ENCODE measurements at regions not wholly inside any gene's neighbourhood (a gene's known extent, or its start where the extent isn't known, plus 50 kb on each side); places are given as distances from the start of the nearest gene placed in this dataset.
A peak's percentile ranks its signal among the peaks of the same experiment; 100 is the strongest.

DNA sequence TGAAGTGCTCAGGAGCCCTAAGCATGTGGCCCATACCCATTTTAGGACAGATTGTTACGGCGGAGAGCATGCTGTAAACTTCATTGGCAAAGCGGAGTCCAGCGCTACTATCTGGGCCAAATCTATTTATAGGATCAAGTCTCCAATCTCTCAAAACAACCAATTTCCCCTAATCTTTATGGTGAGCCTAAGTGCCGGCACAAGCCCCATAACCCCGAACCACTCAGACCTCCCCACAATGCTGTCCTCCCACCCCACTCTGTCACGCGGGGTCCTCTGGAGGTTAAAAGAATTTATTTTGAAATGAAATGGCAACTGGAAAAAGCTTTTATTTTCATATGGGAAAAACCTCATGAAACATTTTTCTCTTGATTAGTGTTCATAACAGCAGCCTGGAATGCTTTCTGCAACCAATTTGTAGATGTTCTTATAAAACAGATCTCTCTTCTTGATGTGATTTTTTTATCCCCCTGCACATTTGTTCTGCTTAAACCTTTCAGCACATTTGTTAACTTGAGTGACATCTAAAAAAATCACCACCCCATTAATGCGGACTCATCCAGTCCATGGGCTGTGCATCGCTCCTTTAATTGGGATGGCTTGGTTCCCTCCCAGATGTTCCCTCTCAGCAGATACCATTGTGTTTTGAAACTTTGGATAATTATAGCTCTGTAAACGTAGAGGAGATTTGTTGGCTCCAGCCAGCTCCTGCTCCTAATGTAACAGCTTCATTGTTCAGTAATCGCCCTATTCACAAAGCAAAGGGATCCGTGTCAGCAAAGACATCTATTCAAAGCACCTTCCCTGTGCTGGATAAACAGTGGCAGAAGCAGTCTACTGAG, 323.6 kb downstream of the CD83 start:
- TF ChIP-seq GABPB1 (CRISPR knock-in tag; IDR thresholded peaks at IDR 0.05) (no peak), IRF2 (CRISPR knock-in tag; IDR thresholded peaks at IDR 0.05; ENCODE audit: borderline replicate concordance, low read depth) (no peak), ZNF317 (CRISPR knock-in tag; IDR thresholded peaks at IDR 0.05; ENCODE audit: borderline replicate concordance, low read depth) (no peak), TEAD1 (CRISPR knock-in tag; IDR thresholded peaks at IDR 0.05) (no peak), ATF1 (CRISPR knock-in tag; IDR thresholded peaks at IDR 0.05) (no peak), NFATC4 (CRISPR knock-in tag; IDR thresholded peaks at IDR 0.05) (no peak), ZNF121 (CRISPR knock-in tag; IDR thresholded peaks at IDR 0.05) (no peak), NR2C2 (CRISPR knock-in tag; IDR thresholded peaks at IDR 0.05) (no peak), HMGA2 (CRISPR knock-in tag; IDR thresholded peaks at IDR 0.05) (no peak), SMAD3 (CRISPR knock-in tag; IDR thresholded peaks at IDR 0.05; ENCODE audit: borderline replicate concordance) (no peak)
- TF ChIP-seq, protein P1, sequence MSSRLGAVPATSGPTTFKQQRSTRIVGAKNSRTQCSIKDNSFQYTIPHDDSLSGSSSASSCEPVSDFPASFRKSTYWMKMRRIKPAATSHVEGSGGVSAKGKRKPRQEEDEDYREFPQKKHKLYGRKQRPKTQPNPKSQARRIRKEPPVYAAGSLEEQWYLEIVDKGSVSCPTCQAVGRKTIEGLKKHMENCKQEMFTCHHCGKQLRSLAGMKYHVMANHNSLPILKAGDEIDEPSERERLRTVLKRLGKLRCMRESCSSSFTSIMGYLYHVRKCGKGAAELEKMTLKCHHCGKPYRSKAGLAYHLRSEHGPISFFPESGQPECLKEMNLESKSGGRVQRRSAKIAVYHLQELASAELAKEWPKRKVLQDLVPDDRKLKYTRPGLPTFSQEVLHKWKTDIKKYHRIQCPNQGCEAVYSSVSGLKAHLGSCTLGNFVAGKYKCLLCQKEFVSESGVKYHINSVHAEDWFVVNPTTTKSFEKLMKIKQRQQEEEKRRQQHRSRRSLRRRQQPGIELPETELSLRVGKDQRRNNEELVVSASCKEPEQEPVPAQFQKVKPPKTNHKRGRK (CRISPR knock-in tag; IDR thresholded peaks at IDR 0.05; ENCODE audit: borderline replicate concordance) = no peak
- TF ChIP-seq, protein P2, sequence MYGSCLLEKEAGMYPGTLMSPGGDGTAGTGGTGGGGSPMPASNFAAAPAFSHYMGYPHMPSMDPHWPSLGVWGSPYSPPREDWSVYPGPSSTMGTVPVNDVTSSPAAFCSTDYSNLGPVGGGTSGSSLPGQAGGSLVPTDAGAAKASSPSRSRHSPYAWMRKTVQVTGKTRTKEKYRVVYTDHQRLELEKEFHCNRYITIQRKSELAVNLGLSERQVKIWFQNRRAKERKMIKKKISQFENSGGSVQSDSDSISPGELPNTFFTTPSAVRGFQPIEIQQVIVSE (CRISPR knock-in tag; IDR thresholded peaks at IDR 0.05; ENCODE audit: borderline replicate concordance) = no peak
- TF ChIP-seq, protein P3, sequence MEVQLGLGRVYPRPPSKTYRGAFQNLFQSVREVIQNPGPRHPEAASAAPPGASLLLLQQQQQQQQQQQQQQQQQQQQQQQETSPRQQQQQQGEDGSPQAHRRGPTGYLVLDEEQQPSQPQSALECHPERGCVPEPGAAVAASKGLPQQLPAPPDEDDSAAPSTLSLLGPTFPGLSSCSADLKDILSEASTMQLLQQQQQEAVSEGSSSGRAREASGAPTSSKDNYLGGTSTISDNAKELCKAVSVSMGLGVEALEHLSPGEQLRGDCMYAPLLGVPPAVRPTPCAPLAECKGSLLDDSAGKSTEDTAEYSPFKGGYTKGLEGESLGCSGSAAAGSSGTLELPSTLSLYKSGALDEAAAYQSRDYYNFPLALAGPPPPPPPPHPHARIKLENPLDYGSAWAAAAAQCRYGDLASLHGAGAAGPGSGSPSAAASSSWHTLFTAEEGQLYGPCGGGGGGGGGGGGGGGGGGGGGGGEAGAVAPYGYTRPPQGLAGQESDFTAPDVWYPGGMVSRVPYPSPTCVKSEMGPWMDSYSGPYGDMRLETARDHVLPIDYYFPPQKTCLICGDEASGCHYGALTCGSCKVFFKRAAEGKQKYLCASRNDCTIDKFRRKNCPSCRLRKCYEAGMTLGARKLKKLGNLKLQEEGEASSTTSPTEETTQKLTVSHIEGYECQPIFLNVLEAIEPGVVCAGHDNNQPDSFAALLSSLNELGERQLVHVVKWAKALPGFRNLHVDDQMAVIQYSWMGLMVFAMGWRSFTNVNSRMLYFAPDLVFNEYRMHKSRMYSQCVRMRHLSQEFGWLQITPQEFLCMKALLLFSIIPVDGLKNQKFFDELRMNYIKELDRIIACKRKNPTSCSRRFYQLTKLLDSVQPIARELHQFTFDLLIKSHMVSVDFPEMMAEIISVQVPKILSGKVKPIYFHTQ (CRISPR knock-in tag; IDR thresholded peaks at IDR 0.05) = no peak
- TF ChIP-seq, protein P4, sequence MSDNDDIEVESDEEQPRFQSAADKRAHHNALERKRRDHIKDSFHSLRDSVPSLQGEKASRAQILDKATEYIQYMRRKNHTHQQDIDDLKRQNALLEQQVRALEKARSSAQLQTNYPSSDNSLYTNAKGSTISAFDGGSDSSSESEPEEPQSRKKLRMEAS (CRISPR knock-in tag; IDR thresholded peaks at IDR 0.05) = no peak
- TF ChIP-seq, protein P5, sequence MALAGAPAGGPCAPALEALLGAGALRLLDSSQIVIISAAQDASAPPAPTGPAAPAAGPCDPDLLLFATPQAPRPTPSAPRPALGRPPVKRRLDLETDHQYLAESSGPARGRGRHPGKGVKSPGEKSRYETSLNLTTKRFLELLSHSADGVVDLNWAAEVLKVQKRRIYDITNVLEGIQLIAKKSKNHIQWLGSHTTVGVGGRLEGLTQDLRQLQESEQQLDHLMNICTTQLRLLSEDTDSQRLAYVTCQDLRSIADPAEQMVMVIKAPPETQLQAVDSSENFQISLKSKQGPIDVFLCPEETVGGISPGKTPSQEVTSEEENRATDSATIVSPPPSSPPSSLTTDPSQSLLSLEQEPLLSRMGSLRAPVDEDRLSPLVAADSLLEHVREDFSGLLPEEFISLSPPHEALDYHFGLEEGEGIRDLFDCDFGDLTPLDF (CRISPR knock-in tag; IDR thresholded peaks at IDR 0.05) = no peak
- TF ChIP-seq, protein P6, sequence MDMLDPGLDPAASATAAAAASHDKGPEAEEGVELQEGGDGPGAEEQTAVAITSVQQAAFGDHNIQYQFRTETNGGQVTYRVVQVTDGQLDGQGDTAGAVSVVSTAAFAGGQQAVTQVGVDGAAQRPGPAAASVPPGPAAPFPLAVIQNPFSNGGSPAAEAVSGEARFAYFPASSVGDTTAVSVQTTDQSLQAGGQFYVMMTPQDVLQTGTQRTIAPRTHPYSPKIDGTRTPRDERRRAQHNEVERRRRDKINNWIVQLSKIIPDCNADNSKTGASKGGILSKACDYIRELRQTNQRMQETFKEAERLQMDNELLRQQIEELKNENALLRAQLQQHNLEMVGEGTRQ (CRISPR knock-in tag; IDR thresholded peaks at IDR 0.05) = no peak
- TF ChIP-seq, protein P7, sequence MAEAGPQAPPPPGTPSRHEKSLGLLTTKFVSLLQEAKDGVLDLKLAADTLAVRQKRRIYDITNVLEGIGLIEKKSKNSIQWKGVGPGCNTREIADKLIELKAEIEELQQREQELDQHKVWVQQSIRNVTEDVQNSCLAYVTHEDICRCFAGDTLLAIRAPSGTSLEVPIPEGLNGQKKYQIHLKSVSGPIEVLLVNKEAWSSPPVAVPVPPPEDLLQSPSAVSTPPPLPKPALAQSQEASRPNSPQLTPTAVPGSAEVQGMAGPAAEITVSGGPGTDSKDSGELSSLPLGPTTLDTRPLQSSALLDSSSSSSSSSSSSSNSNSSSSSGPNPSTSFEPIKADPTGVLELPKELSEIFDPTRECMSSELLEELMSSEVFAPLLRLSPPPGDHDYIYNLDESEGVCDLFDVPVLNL (CRISPR knock-in tag; IDR thresholded peaks at IDR 0.05; ENCODE audit: borderline replicate concordance, low read depth) = no peak
- TF ChIP-seq, protein P8, sequence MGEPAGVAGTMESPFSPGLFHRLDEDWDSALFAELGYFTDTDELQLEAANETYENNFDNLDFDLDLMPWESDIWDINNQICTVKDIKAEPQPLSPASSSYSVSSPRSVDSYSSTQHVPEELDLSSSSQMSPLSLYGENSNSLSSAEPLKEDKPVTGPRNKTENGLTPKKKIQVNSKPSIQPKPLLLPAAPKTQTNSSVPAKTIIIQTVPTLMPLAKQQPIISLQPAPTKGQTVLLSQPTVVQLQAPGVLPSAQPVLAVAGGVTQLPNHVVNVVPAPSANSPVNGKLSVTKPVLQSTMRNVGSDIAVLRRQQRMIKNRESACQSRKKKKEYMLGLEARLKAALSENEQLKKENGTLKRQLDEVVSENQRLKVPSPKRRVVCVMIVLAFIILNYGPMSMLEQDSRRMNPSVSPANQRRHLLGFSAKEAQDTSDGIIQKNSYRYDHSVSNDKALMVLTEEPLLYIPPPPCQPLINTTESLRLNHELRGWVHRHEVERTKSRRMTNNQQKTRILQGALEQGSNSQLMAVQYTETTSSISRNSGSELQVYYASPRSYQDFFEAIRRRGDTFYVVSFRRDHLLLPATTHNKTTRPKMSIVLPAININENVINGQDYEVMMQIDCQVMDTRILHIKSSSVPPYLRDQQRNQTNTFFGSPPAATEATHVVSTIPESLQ (CRISPR knock-in tag; IDR thresholded peaks at IDR 0.05) = no peak
- CTCF ChIA-PET = interaction anchor here (0.6 kb wide), 1 partner anchor 193 kb away, joined by 3 read pairs; no protein-coding TSS in a partner anchor
- peak; percentile 50 for ATAC-seq

More for the DNA sequence above, 323.6 kb downstream of the CD83 start:
- Mint-ChIP-seq H3K27me3 (ENCODE audit: low read depth) (no peaks in the 10 kb centered on the region), H3K4me1 (peaks cover 22% of the 10 kb centered on the region), H3K9me3 (0 out of 2 replicates have a peak, but pooled peaks cover 1% of the 10 kb centered on the region), H3K4me3 (no peak overlapping the region), H3K27ac (no peak overlapping the region), H3K36me3 (peaks cover 2% of the 10 kb centered on the region; the same call in 1 of the 2 replicates)
- DNase-seq (ENCODE audit: low spot score) = no peak
- POLR2A ChIA-PET = no interaction called here
